ENCODE measurements at regions not wholly inside any gene's neighbourhood (a gene's known extent, or its start where the extent isn't known, plus 50 kb on each side); places are given as distances from the start of the nearest gene placed in this dataset.

GRCh38 chr2:194591192-194591591, 1065.8 kb upstream of the SLC39A10 start:
- CTCF ChIA-PET, result no interaction called here
- H3K27ac ChIP-seq (ENCODE audit: low read length), result no peak overlapping the region
- no CpG with 5 or more reads among the region's 1 CpG for WGBS (ENCODE audit: insufficient coverage)
- ATAC-seq (replicated peaks in 1 of 4) (no peak), DNase-seq (no peak)
- H3K9me3 Mint-ChIP-seq, result no peaks in the 10 kb centered on the region
- H3K4me3 ChIP-seq (ENCODE audit: control insufficient read depth in 1 of 2, extremely low read depth in 1 of 2, low read length in 1 of 2), result no peak overlapping the region
- no peak overlapping the region for H3K4me3 Mint-ChIP-seq
- no peaks in the 10 kb centered on the region for H3K27me3 Mint-ChIP-seq
- no peaks in the 10 kb centered on the region for H3K4me1 ChIP-seq (ENCODE audit: control insufficient read depth in 1 of 2, extremely low read depth in 1 of 2, insufficient read depth in 2 of 2, low read length in 2 of 2)
- H3K9me3 ChIP-seq, result no peaks in the 10 kb centered on the region
- H3K36me3 Mint-ChIP-seq, result no peaks in the 10 kb centered on the region
- H3K27me3 ChIP-seq (replicated peaks in 1 of 2; ENCODE audit: control insufficient read depth in 2 of 2, extremely low read depth in 1 of 2, insufficient read depth in 2 of 2, low read length in 1 of 2), result no peaks in the 10 kb centered on the region
- no peak overlapping the region for H3K27ac Mint-ChIP-seq
- H3K4me1 Mint-ChIP-seq, result no peaks in the 10 kb centered on the region
- no peaks in the 10 kb centered on the region for H3K36me3 ChIP-seq (ENCODE audit: control insufficient read depth in 2 of 2, extremely low read depth in 1 of 2, insufficient read depth in 1 of 2, low read length in 1 of 2)
- POLR2A ChIA-PET, result interaction anchor here in 1 of 2 donors (0.7 kb wide), 1 partner anchor 19 kb away, joined by 3 read pairs; no protein-coding TSS in a partner anchor

GRCh38 chr2:194587739-194588270, 1069.2 kb upstream of the SLC39A10 start:
- Mint-ChIP-seq H3K9me3 (no peaks in the 10 kb centered on the region), H3K36me3 (no peaks in the 10 kb centered on the region), H3K4me1 (no peaks in the 10 kb centered on the region), H3K4me3 (no peak overlapping the region), H3K27me3 (no peaks in the 10 kb centered on the region), H3K27ac (no peak overlapping the region)
- no peak for ATAC-seq (replicated peaks in 1 of 4)
- WGBS (ENCODE audit: insufficient coverage), result no CpG with 5 or more reads among the region's 1 CpG
- Histone ChIP-seq H3K4me1 (ENCODE audit: control insufficient read depth in 1 of 2, extremely low read depth in 1 of 2, insufficient read depth in 2 of 2, low read length in 2 of 2) (no peaks in the 10 kb centered on the region), H3K27me3 (replicated peaks in 1 of 2; ENCODE audit: control insufficient read depth in 2 of 2, extremely low read depth in 1 of 2, insufficient read depth in 2 of 2, low read length in 1 of 2) (no peaks in the 10 kb centered on the region), H3K9me3 (no peaks in the 10 kb centered on the region), H3K27ac (ENCODE audit: low read length) (no peak overlapping the region), H3K36me3 (ENCODE audit: control insufficient read depth in 2 of 2, extremely low read depth in 1 of 2, insufficient read depth in 1 of 2, low read length in 1 of 2) (no peaks in the 10 kb centered on the region), H3K4me3 (ENCODE audit: control insufficient read depth in 1 of 2, extremely low read depth in 1 of 2, low read length in 1 of 2) (no peak overlapping the region)
- ChIA-PET CTCF (no interaction called here), POLR2A (no interaction called here)
- no peak for DNase-seq

- no CpG with 5 or more reads among the region's 2 CpGs for WGBS (ENCODE audit: insufficient coverage)
These were observed 1089.4 kb upstream of the SLC39A10 start for GRCh38 chr2:194567661-194568017.

GRCh38 chr2:194566907-194567660, 1089.9 kb upstream of the SLC39A10 start:
- Mint-ChIP-seq H3K36me3 (no peaks in the 10 kb centered on the region), H3K4me1 (no peaks in the 10 kb centered on the region), H3K27ac (no peak overlapping the region), H3K27me3 (peaks cover 2 to 3% of the 10 kb centered on the region in 2 donors), H3K4me3 (no peak overlapping the region), H3K9me3 (no peaks in the 10 kb centered on the region)
- no peak for ATAC-seq (replicated peaks in 1 of 4)
- ChIA-PET CTCF (no interaction called here), POLR2A (interaction anchor here (0.5 to 0.6 kb wide), 2 partner anchors 39 to 1649 kb away, joined by 3 to 8 read pairs; no protein-coding TSS in a partner anchor)
- Histone ChIP-seq H3K9me3 (no peaks in the 10 kb centered on the region), H3K36me3 (ENCODE audit: control insufficient read depth in 2 of 2, extremely low read depth in 1 of 2, insufficient read depth in 1 of 2, low read length in 1 of 2) (no peaks in the 10 kb centered on the region), H3K4me1 (ENCODE audit: control insufficient read depth in 1 of 2, extremely low read depth in 1 of 2, insufficient read depth in 2 of 2, low read length in 2 of 2) (no peaks in the 10 kb centered on the region), H3K4me3 (ENCODE audit: control insufficient read depth in 1 of 2, extremely low read depth in 1 of 2, low read length in 1 of 2) (no peak overlapping the region), H3K27me3 (replicated peaks in 1 of 2; ENCODE audit: control insufficient read depth in 2 of 2, extremely low read depth in 1 of 2, insufficient read depth in 2 of 2, low read length in 1 of 2) (no peaks in the 10 kb centered on the region), H3K27ac (ENCODE audit: low read length) (no peak overlapping the region)
- DNase-seq, result no peak
- no CpG with 5 or more reads among the region's 1 CpG for WGBS (ENCODE audit: insufficient coverage)

More at GRCh38 chr2:194567661-194568017, 1089.4 kb upstream of the SLC39A10 start:
- Histone ChIP-seq H3K27me3 (replicated peaks in 1 of 2; ENCODE audit: control insufficient read depth in 2 of 2, extremely low read depth in 1 of 2, insufficient read depth in 2 of 2, low read length in 1 of 2) (no peaks in the 10 kb centered on the region), H3K27ac (ENCODE audit: low read length) (no peak overlapping the region), H3K9me3 (no peaks in the 10 kb centered on the region), H3K36me3 (ENCODE audit: control insufficient read depth in 2 of 2, extremely low read depth in 1 of 2, insufficient read depth in 1 of 2, low read length in 1 of 2) (no peaks in the 10 kb centered on the region), H3K4me1 (ENCODE audit: control insufficient read depth in 1 of 2, extremely low read depth in 1 of 2, insufficient read depth in 2 of 2, low read length in 2 of 2) (no peaks in the 10 kb centered on the region), H3K4me3 (ENCODE audit: control insufficient read depth in 1 of 2, extremely low read depth in 1 of 2, low read length in 1 of 2) (no peak overlapping the region)
- H3K4me1 Mint-ChIP-seq, result no peaks in the 10 kb centered on the region
- DNase-seq, result no peak
- ChIA-PET CTCF (no interaction called here), POLR2A (interaction anchor here in 1 of 2 donors (0.6 kb wide), 1 partner anchor 1649 kb away, joined by 3 read pairs; no protein-coding TSS in a partner anchor)
- H3K36me3 Mint-ChIP-seq, result no peaks in the 10 kb centered on the region
- no peak overlapping the region for H3K27ac Mint-ChIP-seq
- no peak for ATAC-seq (replicated peaks in 1 of 4)
- peaks cover 2 to 3% of the 10 kb centered on the region in 2 donors for H3K27me3 Mint-ChIP-seq
- no peaks in the 10 kb centered on the region for H3K9me3 Mint-ChIP-seq
- no peak overlapping the region for H3K4me3 Mint-ChIP-seq

DNA sequence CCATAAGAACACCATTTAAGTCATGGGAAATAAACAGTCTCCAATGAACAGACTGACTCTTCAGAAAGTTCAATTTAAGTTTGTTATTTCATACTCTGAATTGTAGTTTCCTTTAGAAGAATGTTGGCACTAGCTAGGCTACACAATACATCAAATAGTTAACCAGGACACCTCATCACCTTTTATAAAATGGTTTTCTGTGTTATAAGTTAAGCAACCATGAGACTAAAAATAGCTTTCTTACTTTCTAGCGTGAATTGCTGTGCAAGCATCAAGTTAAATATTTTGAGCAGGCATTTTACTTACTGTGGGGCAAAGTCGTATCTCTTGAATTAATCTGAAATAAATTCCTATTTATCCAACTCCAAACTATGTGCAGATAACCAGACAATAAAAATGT, 1092.6 kb upstream of the SLC39A10 start:
- Mint-ChIP-seq H3K36me3 (no peaks in the 10 kb centered on the region), H3K27me3 (peaks cover 2 to 3% of the 10 kb centered on the region in 2 donors), H3K9me3 (no peaks in the 10 kb centered on the region), H3K27ac (no peak overlapping the region), H3K4me3 (no peak overlapping the region), H3K4me1 (no peaks in the 10 kb centered on the region)
- no peak overlapping the region for H3K27ac ChIP-seq (ENCODE audit: low read length)
- no CpG with 5 or more reads among the region's 2 CpGs for WGBS (ENCODE audit: insufficient coverage)
- no peaks in the 10 kb centered on the region for H3K27me3 ChIP-seq (replicated peaks in 1 of 2; ENCODE audit: control insufficient read depth in 2 of 2, extremely low read depth in 1 of 2, insufficient read depth in 2 of 2, low read length in 1 of 2)
- ATAC-seq (replicated peaks in 1 of 4) (no peak), DNase-seq (no peak)
- no peak overlapping the region for H3K4me3 ChIP-seq (ENCODE audit: control insufficient read depth in 1 of 2, extremely low read depth in 1 of 2, low read length in 1 of 2)
- no peaks in the 10 kb centered on the region for H3K9me3 ChIP-seq
- ChIA-PET POLR2A (no interaction called here), CTCF (interaction anchor here in 1 of 2 donors (0.5 kb wide), 1 partner anchor 97 kb away, joined by 4 read pairs; no protein-coding TSS in a partner anchor)
- no peaks in the 10 kb centered on the region for H3K4me1 ChIP-seq (ENCODE audit: control insufficient read depth in 1 of 2, extremely low read depth in 1 of 2, insufficient read depth in 2 of 2, low read length in 2 of 2)
- no peaks in the 10 kb centered on the region for H3K36me3 ChIP-seq (ENCODE audit: control insufficient read depth in 2 of 2, extremely low read depth in 1 of 2, insufficient read depth in 1 of 2, low read length in 1 of 2)

GRCh38 chr2:194562329-194562728, 1094.7 kb upstream of the SLC39A10 start:
- H3K27ac Mint-ChIP-seq, result no peak overlapping the region
- Histone ChIP-seq H3K27me3 (replicated peaks in 1 of 2; ENCODE audit: control insufficient read depth in 2 of 2, extremely low read depth in 1 of 2, insufficient read depth in 2 of 2, low read length in 1 of 2) (no peaks in the 10 kb centered on the region), H3K27ac (ENCODE audit: low read length) (no peak overlapping the region), H3K9me3 (no peaks in the 10 kb centered on the region), H3K36me3 (ENCODE audit: control insufficient read depth in 2 of 2, extremely low read depth in 1 of 2, insufficient read depth in 1 of 2, low read length in 1 of 2) (no peaks in the 10 kb centered on the region), H3K4me1 (ENCODE audit: control insufficient read depth in 1 of 2, extremely low read depth in 1 of 2, insufficient read depth in 2 of 2, low read length in 2 of 2) (no peaks in the 10 kb centered on the region), H3K4me3 (ENCODE audit: control insufficient read depth in 1 of 2, extremely low read depth in 1 of 2, low read length in 1 of 2) (no peak overlapping the region)
- peaks cover 0 to 3% of the 10 kb centered on the region in 2 donors for H3K27me3 Mint-ChIP-seq
- ChIA-PET POLR2A (interaction anchor here in 1 of 2 donors (0.7 kb wide), 1 partner anchor 1429 kb away, joined by 4 read pairs; no protein-coding TSS in a partner anchor), CTCF (no interaction called here)
- H3K4me1 Mint-ChIP-seq, result no peaks in the 10 kb centered on the region
- H3K36me3 Mint-ChIP-seq, result no peaks in the 10 kb centered on the region
- ATAC-seq (replicated peaks in 1 of 4) (no peak), DNase-seq (no peak)
- no peak overlapping the region for H3K4me3 Mint-ChIP-seq
- WGBS (ENCODE audit: insufficient coverage), result no CpG with 5 or more reads among the region's 2 CpGs
- no peaks in the 10 kb centered on the region for H3K9me3 Mint-ChIP-seq

Data from T-cell (primary cell).